GM19193 (cell line): ENCODE measurements at regions not wholly inside any gene's neighbourhood (a gene's known extent, or its start where the extent isn't known, plus 50 kb on each side); places are given as distances from the start of the nearest gene placed in this dataset.

ENCODE experiments used
- POLR2A ChIP-seq: IDR thresholded peaks from 4 replicates; pipeline ENCODE4 v1.6.1; 2011; ENCODE audit not compliant: insufficient read depth, insufficient read length; ENCODE audit errors: extremely low read depth

GRCh38 chr12:91556909-91557308 is 374.3 kb upstream of the DCN start:
- TF ChIP-seq POLR2A = no peak

DNA sequence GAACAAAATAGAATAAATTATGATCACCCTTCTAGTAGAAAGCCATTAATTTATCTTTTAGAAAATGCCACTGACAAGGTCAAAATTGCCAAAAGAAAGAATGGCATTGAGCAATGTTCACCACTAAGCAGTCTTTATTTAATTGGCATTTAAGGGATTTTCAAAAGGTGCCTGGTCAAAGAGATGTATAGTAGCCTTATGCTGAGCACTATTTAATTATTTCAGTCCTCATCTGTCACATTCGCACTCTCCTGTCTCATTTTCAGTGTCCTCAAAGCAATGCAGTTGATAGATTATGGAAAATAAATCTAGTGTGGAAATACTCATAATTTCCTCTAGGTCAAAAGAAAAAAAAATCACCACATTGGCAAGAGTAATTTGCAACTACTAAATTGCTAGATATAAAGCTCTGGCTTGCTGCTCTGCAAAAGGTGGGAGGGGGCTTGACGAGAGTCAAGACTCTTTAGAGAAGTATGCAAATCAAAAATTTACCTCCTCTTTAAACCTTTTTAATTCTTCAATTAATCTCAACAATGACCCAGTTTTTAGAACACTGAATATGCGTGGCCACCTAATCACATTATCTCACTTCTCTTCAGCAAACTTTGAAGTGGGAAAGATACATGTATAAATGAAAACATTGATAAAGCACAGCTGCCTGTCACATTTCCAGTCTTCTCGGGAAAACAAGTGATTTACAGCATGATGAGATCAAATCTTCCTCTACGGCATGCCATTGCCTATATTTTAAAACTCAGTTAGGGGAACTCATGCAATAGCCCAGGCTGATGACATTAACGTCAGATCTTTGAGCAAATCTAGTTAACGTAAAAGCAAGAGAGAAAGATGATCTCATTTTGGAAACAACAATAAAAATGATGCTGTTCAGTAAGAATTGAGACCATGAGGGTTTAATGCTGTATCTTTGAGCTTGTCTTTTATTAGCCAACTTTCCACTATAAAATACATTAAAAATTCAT is 373.1 kb upstream of the DCN start:
- TF ChIP-seq POLR2A = no peak

DNA sequence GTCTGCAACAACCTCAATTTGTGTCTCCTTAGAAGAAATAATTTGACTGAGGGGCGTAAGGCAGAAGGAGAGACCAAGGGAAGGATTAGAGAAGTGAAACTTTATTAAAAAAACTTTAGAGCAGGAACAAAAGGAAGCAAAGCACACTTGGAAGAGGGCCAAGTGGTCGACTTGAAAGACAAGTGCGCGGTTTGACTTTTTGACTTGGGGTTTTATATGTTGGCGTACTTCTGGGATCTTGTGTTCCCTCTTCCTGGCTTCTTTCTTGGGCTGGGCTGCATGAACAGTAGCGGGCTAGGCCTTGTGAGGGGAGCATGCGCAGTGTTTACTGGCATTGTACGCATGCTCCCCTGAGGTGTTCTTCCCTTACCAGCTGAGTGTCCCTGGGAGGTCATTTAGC is 369.3 kb upstream of the DCN start:
- TF ChIP-seq POLR2A = no peak

DNA sequence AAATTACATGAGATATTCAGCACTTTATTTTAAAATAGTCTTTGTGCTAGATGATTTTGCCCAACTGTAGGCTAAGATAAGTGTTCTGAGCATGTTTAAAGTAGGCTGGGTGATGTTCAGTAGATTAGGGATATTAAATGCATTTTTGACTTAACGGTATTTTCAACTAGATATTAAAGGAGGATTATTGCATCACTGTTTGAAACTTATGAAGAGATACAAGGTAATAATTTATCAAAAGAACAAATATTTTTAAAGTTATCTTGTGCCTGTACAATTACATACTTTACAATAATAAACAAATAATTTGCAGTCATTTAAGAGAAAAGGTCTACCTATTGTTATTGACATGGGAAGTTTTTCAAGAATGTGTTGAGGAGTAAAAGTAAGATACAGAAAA is 368.6 kb upstream of the DCN start:
- no peak for TF ChIP-seq POLR2A

- TF ChIP-seq POLR2A = no peak
These were observed 360.0 kb upstream of the DCN start for GRCh38 chr12:91542666-91543065.

DNA sequence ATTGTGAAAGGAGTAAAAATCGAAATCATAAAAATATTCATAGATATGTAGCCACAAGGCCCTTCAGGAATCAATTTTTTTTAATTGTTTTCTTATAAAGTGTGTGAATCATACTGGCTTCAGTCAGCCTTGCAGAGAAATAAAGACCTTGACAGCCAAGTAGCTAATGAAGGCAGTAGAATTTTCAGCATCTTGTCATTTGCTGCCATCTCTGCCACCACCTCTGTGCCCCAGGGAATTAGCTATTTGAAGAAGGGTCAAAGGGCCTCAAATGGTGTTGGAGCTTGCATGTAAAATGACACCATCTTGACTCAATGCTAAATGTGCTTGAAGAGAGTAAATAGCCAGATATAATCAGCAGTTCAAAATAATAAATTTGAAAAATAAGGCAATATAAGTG is 359.4 kb upstream of the DCN start:
- TF ChIP-seq POLR2A = no peak

- no peak for TF ChIP-seq POLR2A
These were observed 355.8 kb upstream of the DCN start for GRCh38 chr12:91538418-91538817.

GRCh38 chr12:91533366-91533765 is 350.7 kb upstream of the DCN start:
- TF ChIP-seq POLR2A = no peak

DNA sequence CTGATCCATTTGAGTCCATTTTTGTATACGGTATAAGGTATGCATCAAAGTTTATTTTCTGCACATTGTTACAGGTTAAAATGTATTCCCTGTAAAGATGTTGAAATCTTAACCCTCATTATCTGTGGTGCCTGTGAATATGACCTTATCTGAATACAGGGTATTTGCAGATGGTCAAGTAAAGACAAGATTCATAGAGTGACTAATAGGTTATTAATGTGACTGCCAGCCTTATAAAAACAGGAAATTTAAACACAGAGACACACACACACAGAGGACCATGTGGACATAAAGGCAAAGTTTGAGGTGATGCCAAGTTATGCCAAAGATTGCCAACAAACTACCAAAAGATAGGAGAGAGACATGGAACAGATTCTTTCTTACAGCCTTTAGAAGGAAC is 347.2 kb upstream of the DCN start:
- TF ChIP-seq POLR2A = no peak

DNA sequence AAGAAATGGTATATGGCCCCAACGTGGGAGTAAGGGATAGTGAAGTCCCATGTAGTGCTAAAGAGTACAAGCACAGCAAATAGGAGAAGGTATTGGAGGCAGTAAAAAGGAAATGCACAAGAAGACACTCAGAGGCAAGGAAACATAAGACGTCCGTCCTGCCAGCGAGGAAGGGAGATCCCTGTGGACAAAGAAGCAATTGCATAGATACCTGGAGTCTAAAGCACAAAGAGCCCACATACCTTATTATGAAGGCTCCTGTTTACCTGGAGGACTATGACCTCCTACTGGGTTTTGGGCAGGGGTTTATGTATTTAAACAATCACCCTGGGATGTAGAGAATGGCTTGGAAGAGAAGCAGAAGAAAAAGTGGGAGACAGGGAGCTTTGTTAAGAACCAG is 341.2 kb upstream of the DCN start:
- no peak for TF ChIP-seq POLR2A

- no peak for TF ChIP-seq POLR2A
These were observed 334.1 kb upstream of the DCN start for GRCh38 chr12:91516695-91517047.

DNA sequence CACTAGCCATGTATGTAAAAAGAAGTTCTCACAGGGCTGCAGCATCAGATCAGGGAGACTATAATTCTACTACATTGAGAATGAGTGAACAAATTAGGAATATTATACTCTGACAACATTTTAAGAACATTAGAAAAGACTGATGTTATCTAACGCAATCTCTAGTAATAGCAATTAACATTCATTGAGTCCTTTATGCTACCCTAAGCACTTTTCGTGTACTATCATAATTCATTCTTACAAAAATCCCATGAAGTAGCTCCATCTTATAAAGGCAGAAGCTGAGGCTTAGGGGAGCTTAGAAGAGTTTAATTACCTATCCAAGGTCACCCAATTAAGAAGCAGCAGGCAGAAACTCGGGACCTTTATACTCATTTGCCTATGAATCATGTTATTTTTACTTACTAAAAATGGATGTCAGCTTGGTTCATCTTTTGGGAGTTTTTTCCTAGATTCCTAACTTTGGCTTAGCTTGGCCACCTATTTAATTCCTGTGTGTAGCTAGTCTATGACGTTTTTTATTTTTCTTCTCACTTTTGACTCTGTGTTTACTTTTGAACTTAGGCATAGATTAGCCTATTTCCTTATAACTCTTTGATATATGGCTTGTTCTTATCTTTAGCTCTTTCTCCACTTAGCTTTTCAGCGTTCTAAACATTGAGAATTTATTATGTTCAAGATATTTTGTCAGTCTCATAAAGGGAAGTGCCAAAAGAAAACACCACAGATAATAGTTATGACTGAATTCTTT is 333.5 kb upstream of the DCN start:
- no peak for TF ChIP-seq POLR2A

GRCh38 chr12:91513313-91513712 is 330.7 kb upstream of the DCN start:
- TF ChIP-seq POLR2A = no peak

GRCh38 chr12:91511795-91512420 is 329.3 kb upstream of the DCN start:
- no peak for TF ChIP-seq POLR2A

- no peak for TF ChIP-seq POLR2A
These were observed 325.1 kb upstream of the DCN start for GRCh38 chr12:91507754-91508153.

- no peak for TF ChIP-seq POLR2A
These were observed 323.8 kb upstream of the DCN start for GRCh38 chr12:91506452-91506851.

DNA sequence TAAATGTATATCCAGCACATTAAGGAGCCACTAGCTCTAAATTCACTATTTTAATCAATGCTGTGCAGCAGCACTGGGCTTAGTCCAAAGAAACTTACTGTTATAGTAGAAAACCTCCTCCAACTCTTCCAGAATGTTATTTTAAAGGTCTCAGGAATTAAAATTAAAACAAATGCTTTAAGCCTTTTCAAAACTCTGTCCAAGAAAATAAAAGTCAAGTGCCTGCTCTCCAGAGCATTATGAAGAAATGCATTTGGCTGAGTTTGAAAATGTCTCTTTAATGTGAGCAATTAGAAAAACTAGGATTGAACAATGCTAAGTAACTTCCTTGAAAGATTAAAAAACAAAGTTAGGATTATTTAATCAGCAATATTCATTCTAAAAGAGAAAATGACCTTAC is 322.4 kb upstream of the DCN start:
- no peak for TF ChIP-seq POLR2A

- no peak for TF ChIP-seq POLR2A
These were observed 319.6 kb upstream of the DCN start for GRCh38 chr12:91502208-91502607.
